OCI-LY1 (cell line): ENCODE measurements at regions not wholly inside any gene's neighbourhood (a gene's known extent, or its start where the extent isn't known, plus 50 kb on each side); places are given as distances from the start of the nearest gene placed in this dataset.

Experiments
- EZH2 ChIP-seq: fragments of 200-600 bp; sonication (generic), shearing (Covaris generic); IDR thresholded peaks from 2 replicates; pipeline ENCODE4 v1.8.0; 2017; ENCODE audit warnings: borderline replicate concordance, mixed run types, mild to moderate bottlenecking, antibody characterized with exemption, low read length, moderate library complexity, mixed read lengths
- TF ChIP-seq, protein P1 (sequence below): fragments of 200-600 bp; sonication (generic), shearing (Covaris generic); IDR thresholded peaks from 2 replicates; pipeline ENCODE4 v1.5.1; 2017; ENCODE audit warnings: mild to moderate bottlenecking, antibody characterized with exemption, low read length, moderate library complexity, mixed read lengths

DNA sequence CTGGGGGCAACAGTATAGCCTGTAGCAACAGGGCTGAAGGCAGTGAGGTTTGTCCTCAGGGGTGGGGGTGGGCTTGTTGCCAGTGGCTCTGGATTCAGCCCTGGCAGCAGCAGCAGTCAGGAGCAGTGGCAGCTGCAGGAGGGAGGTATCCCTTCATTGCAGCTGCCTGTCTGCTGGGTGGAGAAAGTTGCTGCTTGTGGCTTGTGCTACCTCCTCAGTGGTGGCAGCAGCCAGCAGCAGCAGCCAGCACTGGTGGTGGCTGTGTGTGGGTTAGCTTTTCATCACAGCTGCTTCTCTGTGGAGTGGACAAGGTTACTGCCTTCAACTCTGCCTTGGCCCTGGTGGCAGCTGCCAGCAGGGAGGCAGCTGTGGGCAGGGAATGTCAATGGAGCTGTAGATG lies 94.9 kb downstream of the ARL6IP6 start:
- TF ChIP-seq, protein P1, sequence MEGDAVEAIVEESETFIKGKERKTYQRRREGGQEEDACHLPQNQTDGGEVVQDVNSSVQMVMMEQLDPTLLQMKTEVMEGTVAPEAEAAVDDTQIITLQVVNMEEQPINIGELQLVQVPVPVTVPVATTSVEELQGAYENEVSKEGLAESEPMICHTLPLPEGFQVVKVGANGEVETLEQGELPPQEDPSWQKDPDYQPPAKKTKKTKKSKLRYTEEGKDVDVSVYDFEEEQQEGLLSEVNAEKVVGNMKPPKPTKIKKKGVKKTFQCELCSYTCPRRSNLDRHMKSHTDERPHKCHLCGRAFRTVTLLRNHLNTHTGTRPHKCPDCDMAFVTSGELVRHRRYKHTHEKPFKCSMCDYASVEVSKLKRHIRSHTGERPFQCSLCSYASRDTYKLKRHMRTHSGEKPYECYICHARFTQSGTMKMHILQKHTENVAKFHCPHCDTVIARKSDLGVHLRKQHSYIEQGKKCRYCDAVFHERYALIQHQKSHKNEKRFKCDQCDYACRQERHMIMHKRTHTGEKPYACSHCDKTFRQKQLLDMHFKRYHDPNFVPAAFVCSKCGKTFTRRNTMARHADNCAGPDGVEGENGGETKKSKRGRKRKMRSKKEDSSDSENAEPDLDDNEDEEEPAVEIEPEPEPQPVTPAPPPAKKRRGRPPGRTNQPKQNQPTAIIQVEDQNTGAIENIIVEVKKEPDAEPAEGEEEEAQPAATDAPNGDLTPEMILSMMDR = no peak
- no peak for TF ChIP-seq EZH2
